ENCODE measurements at regions not wholly inside any gene's neighbourhood (a gene's known extent, or its start where the extent isn't known, plus 50 kb on each side); places are given as distances from the start of the nearest gene placed in this dataset.

DNA sequence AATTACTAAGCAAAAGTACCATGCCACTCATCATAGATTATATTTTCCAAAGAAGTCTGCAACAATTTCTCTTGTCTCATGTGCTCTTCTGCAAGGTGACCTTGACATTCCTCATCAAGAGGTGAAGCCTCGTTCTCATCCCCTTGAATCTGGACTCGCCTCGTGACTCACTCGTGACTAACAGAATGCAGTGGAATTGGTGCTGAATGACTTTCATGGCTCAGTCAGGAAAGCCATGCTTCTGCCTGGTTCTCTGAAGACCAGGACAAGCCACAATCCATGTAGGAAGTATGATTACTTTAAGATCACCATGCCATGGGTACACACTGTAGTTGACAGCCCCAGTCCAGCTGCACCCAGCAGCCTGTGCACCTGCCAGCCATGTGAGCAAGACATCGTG is 335.8 kb downstream of the GADD45G start:
- no peak overlapping the region for H3K23ac ChIP-seq (ENCODE audit: low read depth, low read length, poor library complexity)
- H3K9ac ChIP-seq (ENCODE audit: low read depth, low read length, poor library complexity): no peak overlapping the region
- peaks cover 0 to 2% of the 10 kb centered on the region in 2 donors for H3K4me1 ChIP-seq (ENCODE audit: control insufficient read depth in 2 of 2, insufficient read depth in 1 of 2, low read depth in 1 of 2, low read length in 2 of 2)
- H3K18ac ChIP-seq (ENCODE audit: low read length): no peak overlapping the region
- H3K27ac ChIP-seq (replicated peaks; ENCODE audit: low read length): no peak overlapping the region
- DNase-seq (ENCODE audit: low spot score): no peak
- no peaks in the 10 kb centered on the region for H3K79me1 ChIP-seq (ENCODE audit: low read depth, low read length)
- H3K4ac ChIP-seq (ENCODE audit: low read length): no peak overlapping the region
- H3K14ac ChIP-seq (ENCODE audit: low read length): no peak overlapping the region
- H3K27me3 ChIP-seq (ENCODE audit: control insufficient read depth in 3 of 3, insufficient read depth in 3 of 3, low read depth in 1 of 3, low read length in 3 of 3): peaks cover 0 to 5% (median 0%) of the 10 kb centered on the region in 3 experiments
- no CpG with 5 or more reads among the region's 5 CpGs for WGBS, 2 donors (ENCODE audit: extremely low coverage in 2 of 2, insufficient read length in 2 of 2, insufficient replicate concordance in 1 of 2)
- H2BK15ac ChIP-seq (ENCODE audit: low read length): no peak overlapping the region
- H4K8ac ChIP-seq (ENCODE audit: low read depth, low read length): no peak overlapping the region
- H2BK5ac ChIP-seq (ENCODE audit: low read length): no peak overlapping the region
- H3K9me3 ChIP-seq (replicated peaks in 1 of 2; ENCODE audit: control insufficient read depth in 2 of 2, insufficient read depth in 1 of 2, low read depth in 1 of 2, low read length in 2 of 2): no peaks in the 10 kb centered on the region
- H4K91ac ChIP-seq (ENCODE audit: low read depth, low read length, poor library complexity): no peak overlapping the region
- H2AFZ ChIP-seq (ENCODE audit: low read length): no peak overlapping the region
- H2BK120ac ChIP-seq (ENCODE audit: low read depth, low read length): no peak overlapping the region
- no peak overlapping the region for H2BK12ac ChIP-seq (ENCODE audit: low read length)
- no peaks in the 10 kb centered on the region for H3K36me3 ChIP-seq (replicated peaks in 1 of 2; ENCODE audit: control insufficient read depth in 2 of 2, insufficient read depth in 2 of 2, low read length in 2 of 2)
- no peak overlapping the region for H3K4me3 ChIP-seq (ENCODE audit: low read length in 2 of 2)
- H2AK5ac ChIP-seq (ENCODE audit: low read depth, low read length): no peak overlapping the region
- no peak overlapping the region for H3K4me2 ChIP-seq (ENCODE audit: insufficient read depth, low read length, poor library complexity, severe bottlenecking)

DNA sequence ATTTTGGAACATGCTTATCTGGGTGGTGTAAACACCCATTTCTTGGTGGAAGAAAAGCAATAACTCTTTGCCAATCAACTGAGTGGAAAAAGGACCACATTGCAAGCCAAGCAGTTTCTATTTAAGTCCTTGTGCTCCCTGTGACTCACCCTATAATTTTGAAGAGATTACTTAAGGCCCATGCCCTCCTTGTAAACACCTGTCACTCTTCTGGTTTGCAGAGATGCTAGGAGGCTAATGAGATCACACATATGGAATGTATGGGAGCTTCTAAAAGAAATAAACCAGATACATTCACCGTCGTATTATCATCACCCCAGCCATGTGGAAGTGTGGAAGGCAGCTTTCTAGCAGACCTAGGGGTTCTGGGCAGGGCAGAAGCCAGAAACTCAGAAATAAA is 337.1 kb downstream of the GADD45G start:
- H3K4me1 ChIP-seq (ENCODE audit: control insufficient read depth in 2 of 2, insufficient read depth in 1 of 2, low read depth in 1 of 2, low read length in 2 of 2): no peaks in the 10 kb centered on the region
- H2BK12ac ChIP-seq (ENCODE audit: low read length): no peak overlapping the region
- H3K27ac ChIP-seq (replicated peaks; ENCODE audit: low read length): no peak overlapping the region
- H3K27me3 ChIP-seq (ENCODE audit: control insufficient read depth in 3 of 3, insufficient read depth in 3 of 3, low read depth in 1 of 3, low read length in 3 of 3): peaks cover 0 to 5% (median 0%) of the 10 kb centered on the region in 3 experiments
- H4K91ac ChIP-seq (ENCODE audit: low read depth, low read length, poor library complexity): no peak overlapping the region
- no peak overlapping the region for H4K8ac ChIP-seq (ENCODE audit: low read depth, low read length)
- H2BK5ac ChIP-seq (ENCODE audit: low read length): no peak overlapping the region
- no peak overlapping the region for H3K4ac ChIP-seq (ENCODE audit: low read length)
- H3K36me3 ChIP-seq (replicated peaks in 1 of 2; ENCODE audit: control insufficient read depth in 2 of 2, insufficient read depth in 2 of 2, low read length in 2 of 2): no peaks in the 10 kb centered on the region
- H3K14ac ChIP-seq (ENCODE audit: low read length): no peak overlapping the region
- no peaks in the 10 kb centered on the region for H3K9me3 ChIP-seq (replicated peaks in 1 of 2; ENCODE audit: control insufficient read depth in 2 of 2, insufficient read depth in 1 of 2, low read depth in 1 of 2, low read length in 2 of 2)
- no peak overlapping the region for H2BK15ac ChIP-seq (ENCODE audit: low read length)
- H3K4me2 ChIP-seq (ENCODE audit: insufficient read depth, low read length, poor library complexity, severe bottlenecking): no peak overlapping the region
- H2AFZ ChIP-seq (ENCODE audit: low read length): no peak overlapping the region
- H3K79me1 ChIP-seq (ENCODE audit: low read depth, low read length): no peaks in the 10 kb centered on the region
- H3K18ac ChIP-seq (ENCODE audit: low read length): no peak overlapping the region
- no peak overlapping the region for H3K9ac ChIP-seq (ENCODE audit: low read depth, low read length, poor library complexity)
- DNase-seq (ENCODE audit: low spot score): no peak
- H2BK120ac ChIP-seq (ENCODE audit: low read depth, low read length): no peak overlapping the region
- H2AK5ac ChIP-seq (ENCODE audit: low read depth, low read length): no peak overlapping the region
- no peak overlapping the region for H3K23ac ChIP-seq (ENCODE audit: low read depth, low read length, poor library complexity)
- no CpG with 5 or more reads among the region's 2 CpGs for WGBS, 2 donors (ENCODE audit: extremely low coverage in 2 of 2, insufficient read length in 2 of 2, insufficient replicate concordance in 1 of 2)
- no peak overlapping the region for H3K4me3 ChIP-seq (ENCODE audit: low read length in 2 of 2)

DNA sequence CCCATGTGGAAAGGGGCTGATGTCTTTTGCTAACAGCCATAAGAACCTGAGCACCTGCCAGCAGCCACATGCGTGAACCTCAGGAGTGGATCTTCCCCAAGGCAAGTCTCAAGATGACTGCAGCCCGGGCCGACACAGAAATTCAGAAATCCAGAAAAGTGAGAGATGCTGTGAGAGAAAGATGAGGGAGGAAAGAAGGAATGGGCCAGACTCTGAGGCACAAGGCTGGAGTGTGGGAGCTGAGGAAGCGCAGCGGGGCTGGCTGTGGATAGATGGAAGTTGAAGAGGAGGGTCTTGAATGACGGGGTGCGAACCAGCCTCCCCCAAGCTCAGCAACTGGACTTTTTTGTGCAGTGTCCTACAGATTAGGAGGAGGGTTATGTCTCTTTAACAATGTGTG is 337.8 kb downstream of the GADD45G start:
- Histone ChIP-seq H2BK5ac (ENCODE audit: low read length) (no peak overlapping the region), H2AFZ (ENCODE audit: low read length) (no peak overlapping the region), H3K23ac (ENCODE audit: low read depth, low read length, poor library complexity) (no peak overlapping the region), H3K9me3 (replicated peaks in 1 of 2; ENCODE audit: control insufficient read depth in 2 of 2, insufficient read depth in 1 of 2, low read depth in 1 of 2, low read length in 2 of 2) (no peaks in the 10 kb centered on the region), H4K91ac (ENCODE audit: low read depth, low read length, poor library complexity) (no peak overlapping the region), H3K27me3 (ENCODE audit: control insufficient read depth in 3 of 3, insufficient read depth in 3 of 3, low read depth in 1 of 3, low read length in 3 of 3) (peaks cover 0 to 5% (median 0%) of the 10 kb centered on the region in 3 experiments), H3K4me3 (ENCODE audit: low read length in 2 of 2) (no peak overlapping the region), H2AK5ac (ENCODE audit: low read depth, low read length) (no peak overlapping the region), H2BK12ac (ENCODE audit: low read length) (no peak overlapping the region), H3K18ac (ENCODE audit: low read length) (no peak overlapping the region), H3K27ac (replicated peaks; ENCODE audit: low read length) (no peak overlapping the region), H3K4me1 (ENCODE audit: control insufficient read depth in 2 of 2, insufficient read depth in 1 of 2, low read depth in 1 of 2, low read length in 2 of 2) (no peaks in the 10 kb centered on the region), H2BK120ac (ENCODE audit: low read depth, low read length) (no peak overlapping the region), H3K4me2 (ENCODE audit: insufficient read depth, low read length, poor library complexity, severe bottlenecking) (no peak overlapping the region), H3K79me1 (ENCODE audit: low read depth, low read length) (no peaks in the 10 kb centered on the region), H3K9ac (ENCODE audit: low read depth, low read length, poor library complexity) (no peak overlapping the region), H4K8ac (ENCODE audit: low read depth, low read length) (no peak overlapping the region), H3K14ac (ENCODE audit: low read length) (no peak overlapping the region), H3K4ac (ENCODE audit: low read length) (no peak overlapping the region), H3K36me3 (replicated peaks in 1 of 2; ENCODE audit: control insufficient read depth in 2 of 2, insufficient read depth in 2 of 2, low read length in 2 of 2) (no peaks in the 10 kb centered on the region), H2BK15ac (ENCODE audit: low read length) (no peak overlapping the region)
- no CpG with 5 or more reads among the region's 7 CpGs for WGBS, 2 donors (ENCODE audit: extremely low coverage in 2 of 2, insufficient read length in 2 of 2, insufficient replicate concordance in 1 of 2)
- no peak for DNase-seq (ENCODE audit: low spot score)

DNA sequence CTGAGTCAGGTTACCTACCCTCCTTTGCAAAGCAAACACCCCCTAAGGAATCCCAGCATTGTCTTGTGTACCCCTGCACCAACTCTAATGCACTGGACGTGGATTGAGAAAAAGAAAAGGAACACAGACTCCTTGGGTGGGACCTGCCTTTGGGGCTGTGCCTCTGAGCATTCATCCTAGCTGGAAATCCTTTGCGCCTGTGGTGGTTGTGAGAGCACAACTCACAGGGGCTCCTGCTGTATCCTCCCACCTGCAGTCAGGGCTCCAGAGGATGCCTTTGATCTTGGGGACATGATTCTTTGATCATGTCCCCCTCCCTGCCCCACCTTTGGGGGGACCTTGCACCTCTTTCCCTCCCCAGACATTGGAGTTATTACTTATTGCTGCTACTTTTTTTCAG is 338.5 kb downstream of the GADD45G start:
- no peak overlapping the region for H2BK12ac ChIP-seq (ENCODE audit: low read length)
- no peaks in the 10 kb centered on the region for H3K36me3 ChIP-seq (replicated peaks in 1 of 2; ENCODE audit: control insufficient read depth in 2 of 2, insufficient read depth in 2 of 2, low read length in 2 of 2)
- H2AFZ ChIP-seq (ENCODE audit: low read length): no peak overlapping the region
- no peak overlapping the region for H3K4me2 ChIP-seq (ENCODE audit: insufficient read depth, low read length, poor library complexity, severe bottlenecking)
- no peak overlapping the region for H4K91ac ChIP-seq (ENCODE audit: low read depth, low read length, poor library complexity)
- H4K8ac ChIP-seq (ENCODE audit: low read depth, low read length): no peak overlapping the region
- H3K9ac ChIP-seq (ENCODE audit: low read depth, low read length, poor library complexity): no peak overlapping the region
- peaks cover 0 to 5% (median 0%) of the 10 kb centered on the region in 3 experiments for H3K27me3 ChIP-seq (ENCODE audit: control insufficient read depth in 3 of 3, insufficient read depth in 3 of 3, low read depth in 1 of 3, low read length in 3 of 3)
- no peak overlapping the region for H2AK5ac ChIP-seq (ENCODE audit: low read depth, low read length)
- no peak overlapping the region for H3K23ac ChIP-seq (ENCODE audit: low read depth, low read length, poor library complexity)
- no peaks in the 10 kb centered on the region for H3K4me1 ChIP-seq (ENCODE audit: control insufficient read depth in 2 of 2, insufficient read depth in 1 of 2, low read depth in 1 of 2, low read length in 2 of 2)
- no peaks in the 10 kb centered on the region for H3K9me3 ChIP-seq (replicated peaks in 1 of 2; ENCODE audit: control insufficient read depth in 2 of 2, insufficient read depth in 1 of 2, low read depth in 1 of 2, low read length in 2 of 2)
- no peak overlapping the region for H2BK120ac ChIP-seq (ENCODE audit: low read depth, low read length)
- no peaks in the 10 kb centered on the region for H3K79me1 ChIP-seq (ENCODE audit: low read depth, low read length)
- H3K14ac ChIP-seq (ENCODE audit: low read length): no peak overlapping the region
- H2BK15ac ChIP-seq (ENCODE audit: low read length): no peak overlapping the region
- H3K18ac ChIP-seq (ENCODE audit: low read length): no peak overlapping the region
- DNase-seq (ENCODE audit: low spot score): no peak
- no peak overlapping the region for H2BK5ac ChIP-seq (ENCODE audit: low read length)
- H3K4me3 ChIP-seq (ENCODE audit: low read length in 2 of 2): no peak overlapping the region
- WGBS, 2 donors (ENCODE audit: extremely low coverage in 2 of 2, insufficient read length in 2 of 2, insufficient replicate concordance in 1 of 2): no CpG with 5 or more reads among the region's 2 CpGs
- H3K27ac ChIP-seq (replicated peaks; ENCODE audit: low read length): no peak overlapping the region
- H3K4ac ChIP-seq (ENCODE audit: low read length): no peak overlapping the region

Measured in neuronal stem cell (in vitro differentiated cells).